Astrocyte of the hippocampus (primary cell): ENCODE measurements at regions not wholly inside any gene's neighbourhood (a gene's known extent, or its start where the extent isn't known, plus 50 kb on each side); places are given as distances from the start of the nearest gene placed in this dataset.
A peak's percentile ranks its signal among the peaks of the same experiment; 100 is the strongest.

Experiments
- DNase-seq: peaks from one replicate; pipeline ENCODE4 v3.0.0; 2011; ENCODE audit warnings: low read depth, low spot score

DNA sequence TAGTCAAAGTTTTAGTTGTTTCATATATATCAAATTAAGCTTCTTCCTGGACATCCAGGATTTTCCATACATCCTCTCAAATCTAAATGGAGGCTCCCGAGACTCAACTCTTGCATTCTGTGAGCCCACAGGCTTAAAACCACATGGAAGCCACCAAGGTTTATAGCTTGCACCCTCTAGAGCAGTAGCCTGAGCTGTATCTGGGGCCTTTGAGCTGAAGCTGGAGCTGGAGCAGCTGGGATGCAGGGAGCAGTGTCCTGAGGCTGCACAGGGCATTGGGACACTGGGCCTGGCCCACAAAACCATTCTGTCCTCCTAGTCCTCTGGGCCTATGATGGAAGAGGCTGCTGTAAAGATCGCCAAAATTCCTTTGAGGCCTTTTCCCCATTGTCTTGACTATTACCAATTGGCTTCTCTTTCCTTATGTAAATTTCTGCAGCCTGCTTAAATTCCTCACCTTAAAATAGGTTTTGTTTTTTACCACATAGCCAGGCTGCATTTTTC is 151.0 kb downstream of the COX7C start:
- DNase-seq, result no peak

DNA sequence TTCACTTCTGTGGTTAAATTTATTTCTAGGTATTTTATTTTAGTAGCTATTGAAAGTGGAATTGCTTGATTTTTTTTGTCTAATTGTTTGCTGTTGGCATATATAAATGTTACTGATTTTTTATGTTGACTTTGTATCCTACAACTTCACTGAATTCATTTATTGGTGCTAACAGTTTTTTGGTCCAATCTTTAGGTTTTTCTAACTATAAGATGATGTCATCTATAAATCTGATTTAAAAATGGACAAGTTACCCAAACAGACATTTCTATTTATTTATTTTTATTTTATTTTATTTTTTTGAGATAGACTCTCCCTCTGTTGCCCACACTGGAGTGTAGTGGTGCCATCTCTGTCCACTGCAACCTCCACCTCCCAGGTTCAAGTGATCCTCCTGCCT is 162.3 kb downstream of the COX7C start:
- no peak for DNase-seq

- DNase-seq, result no peak
These were observed 169.2 kb downstream of the COX7C start for GRCh38 chr5:86786955-86787354.

DNA sequence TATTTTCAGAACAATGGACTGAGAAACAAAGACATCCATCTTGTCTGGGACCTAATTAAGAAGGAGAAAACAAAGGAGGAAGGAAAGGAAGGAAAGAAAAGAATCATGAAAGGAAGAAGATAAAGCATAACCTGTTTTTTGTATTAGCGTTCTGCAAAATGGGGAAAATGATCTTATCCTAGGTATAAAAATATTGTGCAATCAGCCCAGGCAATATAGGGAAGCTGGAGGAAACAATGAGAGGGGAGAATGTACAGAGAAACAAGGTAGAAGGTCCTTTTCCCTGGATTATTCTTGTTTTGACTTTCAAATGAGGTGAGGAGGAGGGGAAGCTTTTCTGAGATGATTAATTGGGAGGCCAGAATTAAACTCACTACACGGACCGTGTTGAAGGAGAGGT is 177.9 kb downstream of the COX7C start:
- no peak for DNase-seq

DNA sequence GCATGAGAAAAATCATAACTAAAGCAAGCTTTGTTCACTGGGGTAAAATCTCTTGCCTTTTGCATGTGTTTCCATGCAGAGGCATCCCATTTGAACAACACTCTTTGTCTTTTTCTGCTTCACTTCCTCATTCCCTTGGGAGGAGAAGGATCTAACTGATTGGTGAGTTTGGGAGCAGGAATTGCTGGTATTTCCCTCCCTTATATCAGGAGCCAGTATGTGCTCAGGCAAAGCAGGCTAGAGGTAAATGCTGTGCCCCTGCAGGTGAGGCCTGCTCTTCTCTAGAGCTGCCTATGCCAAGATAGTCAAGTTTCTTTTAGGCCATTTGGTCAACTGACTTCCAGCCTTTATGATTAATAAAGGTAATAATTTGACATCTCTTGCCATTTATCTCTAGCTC is 179.9 kb downstream of the COX7C start:
- peak; percentile 2 for DNase-seq

- DNase-seq, result no peak
These were observed 188.5 kb downstream of the COX7C start for GRCh38 chr5:86806206-86806605.

DNA sequence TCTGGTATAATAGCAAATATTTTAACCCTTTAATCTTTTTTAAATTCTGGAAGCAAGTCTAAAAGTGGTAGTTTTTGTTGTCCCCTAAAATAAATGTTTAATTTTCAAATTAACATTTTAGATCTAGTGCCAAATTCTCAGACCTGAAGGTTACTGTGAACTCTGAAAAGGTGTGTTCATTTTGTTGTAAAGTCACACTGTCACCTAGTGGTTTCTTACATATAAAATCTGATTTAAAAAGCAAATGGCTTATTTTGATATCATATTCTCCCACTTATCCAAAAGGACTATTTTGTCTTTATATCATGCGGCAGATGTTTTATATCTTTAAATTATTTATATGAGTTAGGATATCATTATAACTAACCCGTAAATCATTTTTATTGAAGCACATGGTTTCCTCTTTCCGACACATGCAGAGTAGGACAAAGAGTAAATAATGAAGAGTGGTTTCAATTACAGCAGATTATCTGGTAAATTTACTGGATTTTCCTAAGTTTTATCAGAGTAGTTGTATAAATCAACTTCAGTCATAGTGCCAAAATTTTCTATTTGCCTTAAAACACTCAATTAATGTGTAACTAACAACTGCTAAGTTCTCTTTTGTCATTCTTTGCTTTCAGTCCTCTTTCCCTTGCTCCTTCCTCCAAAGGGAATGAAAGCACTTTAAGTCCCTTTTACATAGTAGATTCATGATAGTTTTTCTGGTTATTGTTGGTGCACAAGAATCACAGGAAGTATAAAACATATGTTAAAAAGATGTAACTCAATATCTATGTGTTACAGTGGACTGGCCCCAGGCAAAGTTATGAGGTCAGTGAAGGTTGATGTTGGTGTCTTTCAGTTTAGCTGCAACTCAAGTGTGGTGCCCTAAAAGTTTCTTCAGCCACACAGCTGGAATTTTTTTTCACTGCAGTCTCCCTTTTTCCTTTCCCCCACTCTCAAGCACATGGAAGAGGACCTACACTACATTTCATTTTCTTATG is 189.6 kb downstream of the COX7C start:
- no peak for DNase-seq

GRCh38 chr5:86814315-86814714 is 196.6 kb downstream of the COX7C start:
- DNase-seq, result no peak

DNA sequence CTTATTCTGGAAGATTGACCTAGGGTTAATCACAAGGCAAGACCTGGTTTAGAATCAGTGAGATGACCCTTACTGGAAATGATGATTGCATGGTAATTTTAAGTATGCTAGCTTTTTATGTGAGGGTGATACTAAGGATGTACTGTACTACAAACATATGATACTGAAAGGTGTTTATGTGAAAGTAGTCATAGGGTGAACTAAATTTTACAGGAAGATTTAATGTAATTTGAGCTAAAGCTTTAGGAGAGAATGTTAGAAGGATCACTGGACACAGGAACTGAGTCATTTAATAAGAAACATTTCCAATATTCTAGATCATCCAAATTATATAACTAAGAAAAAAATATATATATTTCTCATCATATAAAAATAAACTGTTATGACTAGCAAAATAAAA is 197.2 kb downstream of the COX7C start:
- DNase-seq, result no peak

- DNase-seq, result peak; percentile 5
These were observed 206.9 kb downstream of the COX7C start for GRCh38 chr5:86824637-86825036.

DNA sequence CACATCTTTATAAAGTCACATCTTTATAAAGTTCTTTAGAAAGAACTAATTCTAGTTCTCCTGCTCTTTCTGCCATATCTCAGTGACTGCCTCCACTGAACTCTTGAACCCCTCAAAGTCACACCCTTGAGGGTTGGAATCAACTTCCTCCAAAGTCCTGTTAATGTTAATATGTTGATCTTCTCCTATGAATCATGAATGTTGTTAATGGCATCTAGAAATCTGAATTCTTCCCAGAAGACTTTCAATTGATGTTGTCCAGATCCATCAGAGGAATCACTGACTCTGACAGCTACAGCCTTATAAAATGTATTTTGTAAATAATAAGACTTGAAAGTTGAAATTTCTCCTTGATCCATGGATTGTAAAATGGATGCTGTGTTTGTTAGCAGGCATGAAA is 213.4 kb downstream of the COX7C start:
- no peak for DNase-seq

DNA sequence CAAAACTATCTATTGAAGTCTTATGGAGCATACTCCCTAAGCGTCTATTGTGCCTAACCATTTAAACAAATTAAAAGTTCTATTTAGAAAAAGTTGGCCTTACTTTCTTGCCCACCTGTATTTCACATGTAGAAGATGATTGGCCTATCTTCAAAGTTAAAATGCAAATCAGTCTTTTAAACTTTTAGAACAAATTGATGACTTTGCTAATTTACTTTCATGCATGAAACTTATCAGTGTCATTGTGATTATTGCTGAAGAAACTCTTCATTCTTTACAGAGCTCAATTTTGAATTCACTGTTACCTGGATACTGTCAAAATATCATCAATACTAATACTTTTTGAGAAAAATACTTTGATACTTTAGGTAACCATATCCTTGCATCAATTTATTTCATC is 216.1 kb downstream of the COX7C start:
- DNase-seq, result no peak

DNA sequence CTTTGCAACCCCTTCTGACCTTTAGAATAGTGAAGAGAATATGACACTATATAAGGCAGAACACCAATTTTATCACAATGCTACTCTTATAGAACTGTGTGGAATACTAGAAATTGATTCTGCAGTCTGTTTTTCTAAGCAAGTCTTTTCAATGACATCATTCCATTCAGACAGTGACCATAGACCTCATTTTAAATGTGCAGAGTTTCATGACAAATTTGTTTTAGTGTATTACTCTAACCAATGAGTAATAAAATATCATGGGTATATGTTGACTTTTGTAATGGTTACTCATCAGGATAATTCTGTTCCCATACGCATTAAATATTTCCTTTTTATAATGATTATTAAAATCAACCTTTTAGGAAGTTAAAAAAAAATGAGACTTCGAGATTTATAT is 219.9 kb downstream of the COX7C start:
- DNase-seq, result peak; percentile 11

GRCh38 chr5:86838083-86838482 is 220.3 kb downstream of the COX7C start:
- peak; percentile 9 for DNase-seq

DNA sequence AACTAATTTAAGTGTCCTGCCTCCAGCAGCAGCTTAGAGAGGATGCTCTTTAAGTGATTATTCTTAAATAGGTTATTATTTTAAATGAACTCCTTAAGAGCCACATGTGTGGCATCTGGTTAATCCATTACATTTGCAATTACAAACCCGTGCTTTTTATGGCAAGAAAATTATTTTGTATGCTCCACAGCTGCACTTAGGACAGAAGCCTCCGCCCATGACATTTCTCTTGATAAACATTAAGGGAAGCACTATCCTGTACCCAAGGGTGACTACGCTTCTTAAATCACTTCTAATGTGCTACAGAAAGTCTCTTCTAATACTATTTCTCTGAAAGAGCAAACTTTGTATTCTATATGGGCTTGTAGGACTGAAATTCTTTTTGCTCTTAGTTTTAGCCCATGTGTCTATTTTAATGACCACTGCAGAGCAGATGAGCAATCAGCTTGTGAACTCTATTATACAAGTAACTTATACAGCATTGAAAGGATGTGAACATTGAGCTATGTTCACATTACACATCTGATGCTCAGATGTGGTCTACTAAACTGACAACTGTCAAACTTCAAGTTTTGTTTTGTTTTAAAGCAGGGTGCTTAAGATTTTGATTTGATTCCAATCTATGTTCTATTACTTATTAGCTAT is 223.4 kb downstream of the COX7C start:
- DNase-seq, result no peak

DNA sequence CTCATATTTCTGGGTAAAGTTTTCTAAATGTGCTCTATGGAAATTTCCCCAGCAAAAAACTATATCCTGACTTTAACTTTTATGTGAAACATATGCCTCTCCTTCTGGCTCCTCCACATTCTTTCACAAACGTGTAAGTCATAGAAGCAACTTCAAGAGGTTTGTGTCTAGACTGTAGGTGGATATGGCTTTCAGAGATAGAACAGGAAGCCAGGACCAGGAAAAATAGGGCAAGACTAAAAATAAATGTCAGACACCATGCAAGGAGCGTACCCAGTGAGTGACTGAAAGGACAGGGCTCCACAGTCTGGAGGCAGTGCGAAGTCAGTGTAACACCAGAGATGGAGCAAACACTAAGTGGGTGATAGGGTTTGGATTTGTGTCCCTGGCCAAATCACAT is 240.7 kb downstream of the COX7C start:
- DNase-seq, result no peak

- peak; percentile 57 for DNase-seq
These were observed 243.8 kb downstream of the COX7C start for GRCh38 chr5:86861512-86861911.

- DNase-seq, result no peak
These were observed 244.4 kb downstream of the COX7C start for GRCh38 chr5:86862093-86862492.

GRCh38 chr5:86864051-86864450 is 246.3 kb downstream of the COX7C start:
- peak; percentile 5 for DNase-seq

DNA sequence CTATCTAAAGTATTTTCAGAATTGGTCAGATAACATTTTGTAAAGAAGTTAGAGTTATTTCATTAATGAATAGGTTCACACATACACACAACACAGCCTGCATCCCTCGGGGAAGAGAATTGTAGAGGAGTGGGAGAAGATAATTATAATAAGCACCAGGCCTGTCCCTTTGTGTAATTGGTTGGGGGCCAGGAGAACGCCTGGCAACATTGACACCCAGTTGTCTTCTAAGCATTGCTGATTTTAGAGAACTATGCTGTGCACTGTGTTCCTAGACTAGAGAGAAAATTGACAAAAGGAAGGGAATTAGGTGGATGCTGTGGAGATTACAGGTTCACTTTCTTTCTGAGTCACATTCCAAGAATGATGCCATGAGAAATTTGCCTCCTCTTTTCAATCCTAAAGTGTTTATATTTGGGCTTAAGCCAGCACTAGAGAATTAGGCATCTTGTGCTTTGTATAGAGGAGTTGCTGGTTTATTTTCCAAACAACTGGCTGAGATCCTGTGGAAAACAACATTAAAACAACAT is 247.6 kb downstream of the COX7C start:
- peak; percentile 33 for DNase-seq

DNA sequence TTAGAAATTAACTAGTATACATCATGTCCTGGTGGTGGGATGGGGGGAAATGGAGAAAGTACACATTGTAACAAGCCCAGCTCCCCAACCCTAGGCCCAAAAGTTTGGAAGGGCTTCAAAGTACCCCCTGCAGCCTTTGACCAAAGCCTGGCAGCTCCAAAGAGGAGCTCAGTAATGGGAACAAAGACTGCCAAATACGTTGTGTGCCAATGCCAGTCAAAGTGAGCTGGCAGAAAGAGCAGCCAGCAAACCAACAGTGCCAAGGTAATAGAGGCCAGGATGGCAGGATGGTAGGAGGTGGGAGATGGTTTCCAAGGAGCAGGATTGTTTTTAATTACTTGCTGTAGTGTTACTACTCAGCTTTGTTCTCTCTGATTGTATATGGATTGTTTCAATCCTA is 248.3 kb downstream of the COX7C start:
- DNase-seq, result peak; percentile 15

GRCh38 chr5:86869268-86869667 is 251.5 kb downstream of the COX7C start:
- no peak for DNase-seq

GRCh38 chr5:86875539-86875938 is 257.8 kb downstream of the COX7C start:
- DNase-seq, result no peak
